Activated CD8-positive, alpha-beta T cell treated with anti-CD3 and anti-CD28 coated beads, Interleukin-2, amount 10 ng/mL, durations not matched to agents 7 days and 5 days (primary cell): ENCODE measurements at regions not wholly inside any gene's neighbourhood (a gene's known extent, or its start where the extent isn't known, plus 50 kb on each side); places are given as distances from the start of the nearest gene placed in this dataset.
"Not testable (repeated sequence)": the region's sequence is repeated elsewhere in the genome, so short reads cannot be mapped to it uniquely, and the experiment has no call there.

Source experiments
- ATAC-seq: fragments of 150-1000 bp; cut with Tn5 transposase; one replicate; pipeline ENCODE4 v1.10.0; 2021; ENCODE audit warnings: moderate library complexity
- CTCF ChIA-PET: fragments of 350-600 bp; sonication (Branson Sonifier 250); formaldehyde crosslinking; loops from one replicate; lab custom pipeline; 2021; ENCODE audit warnings: antibody characterized with exemption; lab: Charles Lee
- POLR2A ChIA-PET: fragments of 350-600 bp; sonication (Branson Sonifier 250); formaldehyde crosslinking; loops from one replicate; lab custom pipeline; 2021; ENCODE audit warnings: antibody characterized with exemption; lab: Charles Lee
- DNase-seq: peaks from one replicate; pipeline ENCODE4 v3.0.0-alpha.2; 2020
- H3K27ac Mint-ChIP-seq: one replicate; pipeline ENCODE4 v1.8.0; 2021; ENCODE audit warnings: mild to moderate bottlenecking, mixed read lengths
- H3K27me3 Mint-ChIP-seq: one replicate; pipeline ENCODE4 v1.8.0; 2021; ENCODE audit warnings: low read depth, mixed read lengths
- H3K36me3 Mint-ChIP-seq: one replicate; pipeline ENCODE4 v1.8.0; 2021; ENCODE audit warnings: low read depth, mixed read lengths
- H3K4me1 Mint-ChIP-seq: one replicate; pipeline ENCODE4 v1.8.0; 2021; ENCODE audit warnings: low read depth, mixed read lengths
- H3K4me3 Mint-ChIP-seq: one replicate; pipeline ENCODE4 v1.8.0; 2021; ENCODE audit warnings: mild to moderate bottlenecking, mixed read lengths
- H3K9me3 Mint-ChIP-seq: one replicate; pipeline ENCODE4 v1.8.0; 2022; ENCODE audit warnings: mixed read lengths; ENCODE audit not compliant: insufficient read depth

DNA sequence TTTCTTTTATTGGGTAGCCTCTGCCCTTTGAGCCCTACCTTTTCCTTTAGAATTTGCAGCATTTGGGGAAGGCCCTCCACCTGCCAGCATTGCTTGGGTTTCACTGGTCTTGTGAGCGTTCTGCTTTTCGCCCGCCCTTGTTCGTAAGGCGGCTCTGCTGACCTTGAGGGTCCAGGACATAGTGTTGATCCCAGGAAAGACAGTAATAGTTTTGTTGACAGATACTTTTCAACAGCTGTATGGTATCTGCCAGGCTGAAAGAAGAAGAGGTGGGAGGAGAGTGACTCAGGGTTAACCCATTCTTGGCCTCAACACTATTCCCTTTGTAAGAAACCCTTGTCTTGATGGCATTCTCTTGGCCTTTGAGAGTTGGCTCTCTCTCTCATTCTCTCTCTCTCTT, 113.4 kb upstream of the SPAG17 start:
- no peak for DNase-seq
- ChIA-PET CTCF (no interaction called here), POLR2A (no interaction called here)
- H3K4me1 Mint-ChIP-seq = no peaks in the 10 kb centered on the region
- H3K27ac Mint-ChIP-seq = no peak overlapping the region
- no peak for ATAC-seq
- no peaks in the 10 kb centered on the region for H3K27me3 Mint-ChIP-seq
- no peak overlapping the region for H3K4me3 Mint-ChIP-seq
- H3K36me3 Mint-ChIP-seq = no peaks in the 10 kb centered on the region
- no peaks in the 10 kb centered on the region for H3K9me3 Mint-ChIP-seq

DNA sequence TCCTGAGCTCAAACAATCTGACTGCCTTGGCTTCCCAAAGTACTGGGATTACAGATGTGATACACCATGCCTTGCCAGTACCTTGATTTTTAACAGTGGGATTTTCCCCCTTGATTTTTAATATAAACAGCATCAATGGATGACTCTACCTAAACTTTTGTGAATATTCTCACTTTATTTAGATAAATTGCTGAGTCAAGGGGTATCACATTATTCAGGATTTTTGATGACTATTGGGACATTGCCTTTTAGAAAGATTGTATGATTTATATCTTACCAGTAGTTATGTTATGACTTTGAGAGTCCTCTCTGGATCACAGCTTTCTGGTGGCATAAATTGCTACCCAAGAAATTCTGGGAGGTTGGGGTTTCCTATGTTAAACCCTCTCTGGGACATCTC, 112.5 kb upstream of the SPAG17 start:
- ChIA-PET CTCF (no interaction called here), POLR2A (no interaction called here)
- no peak overlapping the region for H3K4me3 Mint-ChIP-seq
- DNase-seq = no peak
- H3K27ac Mint-ChIP-seq = no peak overlapping the region
- ATAC-seq = no peak
- H3K27me3 Mint-ChIP-seq = no peaks in the 10 kb centered on the region
- H3K36me3 Mint-ChIP-seq = no peaks in the 10 kb centered on the region
- no peaks in the 10 kb centered on the region for H3K4me1 Mint-ChIP-seq
- no peaks in the 10 kb centered on the region for H3K9me3 Mint-ChIP-seq

DNA sequence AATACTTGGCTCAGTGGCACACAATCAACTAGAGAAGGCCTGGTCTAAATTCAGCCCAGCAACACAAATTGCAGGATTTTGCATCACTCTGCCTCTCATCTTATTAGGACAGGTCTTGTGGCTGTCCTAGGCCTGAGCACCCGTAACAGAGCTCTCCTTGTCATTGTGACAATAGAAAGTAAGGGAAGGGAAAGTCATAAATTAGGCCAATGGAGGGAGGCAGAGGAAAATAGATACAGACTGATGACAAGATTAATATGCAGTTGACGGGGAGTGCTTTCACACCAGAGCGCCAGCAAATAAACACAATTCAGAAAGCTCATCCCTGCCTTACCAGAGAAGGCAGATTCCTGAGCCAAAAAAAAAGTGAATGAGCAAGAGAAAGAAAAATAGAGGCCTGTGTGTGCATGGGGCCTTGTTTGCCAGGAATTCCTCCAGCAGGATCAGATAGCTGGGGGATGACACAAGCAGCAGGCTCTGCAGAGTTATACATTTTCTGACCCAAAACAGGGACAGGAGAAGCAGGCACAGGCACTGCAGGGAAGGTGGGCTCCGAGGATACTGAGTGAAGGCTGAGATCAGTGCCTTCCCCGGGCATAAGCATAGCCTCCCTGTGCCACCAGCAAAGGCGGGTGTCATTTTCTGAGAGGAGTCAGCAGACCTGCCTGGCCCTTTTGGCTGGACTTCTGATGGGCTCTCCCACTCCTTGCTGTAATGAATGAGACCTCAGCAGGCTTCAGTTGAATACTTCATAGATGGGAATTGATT, 110.0 kb upstream of the SPAG17 start:
- no peaks in the 10 kb centered on the region for H3K4me1 Mint-ChIP-seq
- ChIA-PET POLR2A (no interaction called here), CTCF (no interaction called here)
- H3K9me3 Mint-ChIP-seq = no peaks in the 10 kb centered on the region
- H3K27me3 Mint-ChIP-seq = no peaks in the 10 kb centered on the region
- ATAC-seq (no peak), DNase-seq (no peak)
- H3K4me3 Mint-ChIP-seq = no peak overlapping the region
- no peak overlapping the region for H3K27ac Mint-ChIP-seq
- H3K36me3 Mint-ChIP-seq = no peaks in the 10 kb centered on the region

DNA sequence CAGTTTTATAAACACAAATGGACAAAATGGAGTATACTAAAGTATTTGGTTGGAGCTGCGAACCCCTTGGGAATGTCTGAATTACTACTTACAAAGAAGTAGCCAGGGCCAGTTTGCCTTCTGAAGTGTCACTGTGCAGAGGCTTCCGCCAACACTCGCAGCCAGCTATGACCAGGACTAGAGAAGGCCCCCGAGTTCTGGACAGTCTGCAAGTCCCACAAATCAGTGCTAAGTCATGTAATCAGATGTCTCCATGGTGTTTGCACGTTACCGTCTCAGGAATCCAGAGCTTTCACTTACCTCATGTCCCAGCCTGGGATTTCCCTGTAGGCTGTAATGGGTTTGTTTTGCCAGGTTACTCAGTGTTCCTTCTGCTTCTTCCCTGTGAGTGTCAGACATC, 106.6 kb upstream of the SPAG17 start:
- H3K4me1 Mint-ChIP-seq = no peaks in the 10 kb centered on the region
- DNase-seq = no peak
- H3K4me3 Mint-ChIP-seq = no peak overlapping the region
- H3K27ac Mint-ChIP-seq = no peak overlapping the region
- ATAC-seq = no peak
- H3K36me3 Mint-ChIP-seq = no peaks in the 10 kb centered on the region
- ChIA-PET POLR2A (no interaction called here), CTCF (no interaction called here)
- no peaks in the 10 kb centered on the region for H3K27me3 Mint-ChIP-seq
- no peaks in the 10 kb centered on the region for H3K9me3 Mint-ChIP-seq

DNA sequence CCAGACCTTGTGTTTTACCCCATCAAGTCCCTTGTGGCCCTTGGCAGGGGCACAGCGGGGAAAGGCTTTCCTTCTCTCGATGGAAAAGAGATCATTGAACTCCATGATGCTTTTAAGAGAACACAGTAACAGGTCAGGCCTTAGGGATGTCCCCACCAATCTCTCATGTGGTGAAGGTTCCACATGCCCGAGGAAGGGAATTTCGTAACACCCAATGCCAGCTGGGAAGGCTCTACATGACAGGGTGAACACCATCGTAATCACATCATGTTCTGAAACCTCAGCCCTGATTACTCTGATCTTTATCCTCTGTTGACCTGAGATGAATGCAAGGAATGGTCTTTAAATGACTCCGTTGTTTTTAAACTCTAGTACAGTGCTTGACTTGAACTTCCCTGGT, 105.5 kb upstream of the SPAG17 start:
- Mint-ChIP-seq H3K27me3 (no peaks in the 10 kb centered on the region), H3K36me3 (no peaks in the 10 kb centered on the region), H3K4me1 (no peaks in the 10 kb centered on the region), H3K27ac (no peak overlapping the region), H3K4me3 (no peak overlapping the region), H3K9me3 (no peaks in the 10 kb centered on the region)
- ChIA-PET CTCF (no interaction called here), POLR2A (no interaction called here)
- DNase-seq (no peak), ATAC-seq (no peak)

DNA sequence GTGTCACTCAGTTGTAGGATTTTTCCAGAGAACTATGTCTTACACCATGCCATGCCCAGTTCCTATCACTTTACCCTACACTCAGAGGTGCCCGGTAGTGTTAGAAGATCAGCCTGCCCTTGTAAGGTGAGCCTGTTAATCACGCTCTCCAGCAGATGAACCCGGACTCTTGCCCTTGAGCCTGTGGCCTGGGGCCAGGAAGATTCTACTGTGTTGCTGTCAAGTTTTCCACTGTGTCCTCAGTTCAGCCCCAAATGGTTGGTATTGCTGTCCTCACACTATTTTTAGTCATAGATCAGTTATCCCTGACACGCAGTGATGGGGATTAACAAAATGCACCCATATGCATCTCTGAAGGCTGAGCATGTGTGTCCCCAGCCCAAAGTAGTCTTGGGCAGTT, 105.0 kb upstream of the SPAG17 start:
- Mint-ChIP-seq H3K27ac (no peak overlapping the region), H3K4me1 (no peaks in the 10 kb centered on the region), H3K4me3 (no peak overlapping the region), H3K9me3 (no peaks in the 10 kb centered on the region), H3K36me3 (no peaks in the 10 kb centered on the region), H3K27me3 (no peaks in the 10 kb centered on the region)
- DNase-seq = no peak
- ChIA-PET CTCF (no interaction called here), POLR2A (no interaction called here)
- ATAC-seq = no peak

DNA sequence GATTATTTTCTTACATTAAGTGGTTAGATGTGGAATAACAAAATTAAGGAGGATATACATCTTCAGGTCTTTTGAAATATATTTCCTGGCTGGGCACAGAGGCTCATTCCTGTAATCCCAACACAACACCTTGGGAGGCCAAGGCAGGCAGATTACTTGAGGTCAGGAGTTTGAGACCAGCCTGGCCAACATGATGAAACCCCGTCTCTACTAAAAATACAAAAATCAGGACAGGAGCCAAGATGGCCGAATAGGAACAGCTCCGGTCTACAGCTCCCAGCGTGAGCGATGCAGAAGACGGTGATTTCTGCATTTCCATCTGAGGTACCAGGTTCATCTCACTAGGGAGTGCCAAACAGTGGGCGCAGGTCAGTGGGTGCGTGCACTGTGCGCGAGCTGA, 95.6 kb upstream of the SPAG17 start:
- H3K9me3 Mint-ChIP-seq, POLR2A ChIA-PET, DNase-seq, CTCF ChIA-PET, H3K4me1 Mint-ChIP-seq, ATAC-seq, H3K4me3 Mint-ChIP-seq, H3K27me3 Mint-ChIP-seq, H3K27ac Mint-ChIP-seq, H3K36me3 Mint-ChIP-seq: not testable (repeated sequence)

DNA sequence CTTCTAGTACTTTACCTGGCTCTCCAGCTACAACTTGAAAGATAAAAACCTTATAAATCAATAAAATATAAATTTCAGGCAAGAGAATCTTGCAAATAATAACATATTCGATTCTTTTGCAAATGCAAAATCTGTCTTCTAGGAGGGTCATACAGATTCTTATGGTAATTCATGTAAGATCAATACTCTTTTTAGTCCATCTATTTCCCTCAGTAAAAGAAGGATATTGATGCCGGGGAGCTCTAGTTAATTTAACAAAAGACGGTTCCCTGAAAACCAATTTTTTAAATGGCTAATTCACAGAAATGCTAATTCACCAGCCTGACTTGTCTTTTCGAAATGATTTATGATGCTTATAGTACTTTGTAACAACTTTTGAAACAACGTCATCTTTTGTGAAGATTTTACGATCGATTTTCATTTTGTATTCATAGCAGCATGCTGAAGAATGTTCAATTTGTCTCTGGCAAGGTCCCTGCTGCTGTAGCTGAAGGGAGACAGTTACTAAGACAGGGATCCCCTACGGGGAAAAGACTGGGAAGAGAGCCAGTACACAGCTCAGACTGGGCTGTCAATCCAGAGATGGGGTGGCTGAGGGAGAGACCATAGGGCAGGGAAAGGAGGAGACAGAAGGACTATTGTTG, 90.6 kb upstream of the SPAG17 start:
- Mint-ChIP-seq H3K9me3 (peaks cover 7% of the 10 kb centered on the region), H3K4me1 (no peaks in the 10 kb centered on the region), H3K27me3 (no peaks in the 10 kb centered on the region), H3K4me3 (no peak overlapping the region), H3K27ac (no peak overlapping the region), H3K36me3 (no peaks in the 10 kb centered on the region)
- ChIA-PET CTCF (no interaction called here), POLR2A (no interaction called here)
- ATAC-seq (no peak), DNase-seq (no peak)

DNA sequence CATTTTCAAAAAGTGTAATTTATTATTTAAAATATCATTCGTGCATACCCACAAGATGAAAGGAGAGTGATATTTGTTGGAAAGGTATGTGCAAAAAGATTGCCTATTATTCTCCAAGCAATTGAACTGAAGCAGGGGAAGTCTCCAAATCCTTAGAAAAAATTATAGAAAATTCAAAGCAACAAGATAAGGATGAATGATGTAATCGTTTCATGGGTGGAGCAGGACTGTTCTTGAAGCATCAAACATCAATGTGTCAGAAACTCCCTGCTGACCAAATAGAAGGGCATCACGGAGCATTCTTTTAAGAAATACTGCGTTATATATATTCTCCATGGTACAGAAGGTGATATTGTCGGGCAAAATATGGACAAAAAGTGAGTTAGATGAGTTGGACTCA, 87.9 kb upstream of the SPAG17 start:
- Mint-ChIP-seq H3K9me3 (no peaks in the 10 kb centered on the region), H3K4me1 (no peaks in the 10 kb centered on the region), H3K27me3 (no peaks in the 10 kb centered on the region), H3K36me3 (no peaks in the 10 kb centered on the region), H3K4me3 (no peak overlapping the region), H3K27ac (no peak overlapping the region)
- ATAC-seq (no peak), DNase-seq (no peak)
- CTCF ChIA-PET = no interaction called here
- POLR2A ChIA-PET = no interaction called here

DNA sequence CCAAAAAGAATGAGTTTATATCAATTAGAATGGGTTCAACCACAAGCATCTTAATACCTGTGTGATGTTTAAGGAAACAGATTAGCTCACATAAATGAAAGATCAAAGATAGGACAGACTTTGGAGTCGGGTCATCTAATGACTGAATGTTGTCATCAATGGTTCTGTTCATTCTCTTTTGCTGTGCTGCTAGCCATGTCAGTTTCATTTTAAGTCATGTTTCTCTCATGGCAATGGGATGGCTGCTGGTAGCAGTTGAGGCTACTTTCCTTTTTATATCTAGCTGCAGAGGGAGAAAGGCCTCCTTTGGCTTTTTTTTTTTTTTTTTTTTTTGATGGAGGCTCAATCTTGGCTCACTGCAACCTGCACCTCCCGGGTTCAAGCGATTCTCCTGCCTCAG, 86.9 kb upstream of the SPAG17 start:
- Mint-ChIP-seq H3K9me3 (no peaks in the 10 kb centered on the region), H3K4me3 (no peak overlapping the region), H3K36me3 (no peaks in the 10 kb centered on the region), H3K4me1 (no peaks in the 10 kb centered on the region), H3K27ac (no peak overlapping the region), H3K27me3 (no peaks in the 10 kb centered on the region)
- POLR2A ChIA-PET = no interaction called here
- ATAC-seq (no peak), DNase-seq (no peak)
- CTCF ChIA-PET = no interaction called here

DNA sequence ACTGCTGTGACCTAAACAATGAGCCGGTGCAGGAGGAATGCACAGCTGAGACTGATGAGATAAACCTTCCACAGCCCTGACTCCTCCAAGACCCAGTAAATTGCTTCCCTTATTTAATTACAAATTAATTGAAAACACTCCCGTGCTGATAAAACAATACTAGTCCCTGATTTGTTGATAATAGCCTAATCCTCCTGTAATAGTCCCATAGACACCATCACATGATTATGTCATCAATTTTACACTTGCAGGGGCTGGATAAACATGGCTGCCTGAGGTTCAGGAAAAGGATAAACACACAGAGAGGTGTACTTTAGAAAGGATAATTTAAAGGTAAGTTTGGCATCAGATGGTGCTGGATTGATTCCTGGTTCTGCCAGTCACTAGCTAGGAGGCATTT, 84.6 kb upstream of the SPAG17 start:
- no peak overlapping the region for H3K27ac Mint-ChIP-seq
- no peaks in the 10 kb centered on the region for H3K27me3 Mint-ChIP-seq
- H3K9me3 Mint-ChIP-seq = no peaks in the 10 kb centered on the region
- ATAC-seq = no peak
- H3K4me3 Mint-ChIP-seq = no peak overlapping the region
- no peak for DNase-seq
- ChIA-PET POLR2A (no interaction called here), CTCF (no interaction called here)
- no peaks in the 10 kb centered on the region for H3K4me1 Mint-ChIP-seq
- H3K36me3 Mint-ChIP-seq = no peaks in the 10 kb centered on the region

DNA sequence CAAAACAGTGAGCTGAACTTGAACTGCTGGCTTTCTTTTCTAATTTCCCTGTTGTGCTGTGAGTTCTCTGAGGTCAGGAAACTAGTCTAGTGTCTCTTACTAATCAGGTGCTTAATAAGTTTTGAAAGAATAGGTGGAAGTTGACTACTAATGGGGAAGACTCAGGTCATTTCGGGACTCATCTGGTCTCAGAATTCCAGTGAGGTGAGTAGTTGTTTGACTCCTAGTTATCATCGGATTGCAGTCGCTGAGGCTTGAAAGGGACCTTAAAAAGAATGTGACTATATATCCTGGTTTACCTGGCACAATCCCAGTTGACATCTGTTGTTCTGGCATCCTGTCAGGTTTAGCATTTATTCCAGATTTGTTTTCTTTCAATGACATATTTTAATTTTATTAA, 81.4 kb upstream of the SPAG17 start:
- no peaks in the 10 kb centered on the region for H3K9me3 Mint-ChIP-seq
- H3K27me3 Mint-ChIP-seq = no peaks in the 10 kb centered on the region
- H3K4me3 Mint-ChIP-seq = no peak overlapping the region
- ChIA-PET POLR2A (no interaction called here), CTCF (no interaction called here)
- no peaks in the 10 kb centered on the region for H3K36me3 Mint-ChIP-seq
- DNase-seq (no peak), ATAC-seq (no peak)
- H3K4me1 Mint-ChIP-seq = no peaks in the 10 kb centered on the region
- no peak overlapping the region for H3K27ac Mint-ChIP-seq

DNA sequence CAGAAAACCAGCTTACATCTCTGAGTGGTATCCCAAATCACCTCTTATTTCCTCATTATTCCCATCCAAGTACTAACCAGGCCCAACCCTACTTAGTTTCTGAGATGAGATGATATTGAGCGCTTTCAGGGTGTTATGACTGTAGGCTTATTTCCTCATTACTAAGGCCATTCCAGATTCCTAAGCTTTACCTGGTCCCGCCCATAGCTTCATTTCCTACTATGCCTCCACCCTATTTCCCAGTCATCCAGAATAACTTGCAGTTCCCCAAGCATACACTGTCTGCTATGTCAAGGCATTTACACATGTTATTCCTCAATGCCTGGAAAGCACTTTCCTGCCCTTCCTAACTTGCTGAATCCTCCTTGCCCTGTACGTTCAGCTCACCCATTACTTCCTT, 79.3 kb upstream of the SPAG17 start:
- Mint-ChIP-seq H3K27ac (no peak overlapping the region), H3K36me3 (no peaks in the 10 kb centered on the region), H3K9me3 (no peaks in the 10 kb centered on the region), H3K4me1 (no peaks in the 10 kb centered on the region), H3K27me3 (no peaks in the 10 kb centered on the region), H3K4me3 (no peak overlapping the region)
- ATAC-seq (no peak), DNase-seq (no peak)
- POLR2A ChIA-PET = no interaction called here
- CTCF ChIA-PET = no interaction called here
